MCF 10A (cell line): ENCODE measurements at regions not wholly inside any gene's neighbourhood (a gene's known extent, or its start where the extent isn't known, plus 50 kb on each side); places are given as distances from the start of the nearest gene placed in this dataset.
"Not testable (repeated sequence)": the region's sequence is repeated elsewhere in the genome, so short reads cannot be mapped to it uniquely, and the experiment has no call there.

Source experiments
- BruUV-seq: library from RNA; stranded (reverse); fragments of 400-500 nt; replicated peaks from 2 replicates; lab custom pipeline; 2021; lab: Mats Ljungman, UMichigan
- CTCF ChIA-PET: fragments of 300-600 bp; sonication (Branson Sonifier 250); formaldehyde crosslinking; extraction: SDS; loops from one replicate; lab custom pipeline; 2021; ENCODE audit warnings: antibody characterized with exemption, inconsistent platforms; lab: Yijun Ruan, JAX
- POLR2A ChIA-PET: fragments of 300-600, 350-650 bp; sonication (Branson Sonifier 250); formaldehyde crosslinking; extraction: SDS; loops from one replicate; lab custom pipeline; 2020; ENCODE audit warnings: antibody characterized with exemption, inconsistent platforms; lab: Yijun Ruan, JAX
- DNase-seq: peaks from one replicate; pipeline ENCODE4 v3.0.0-alpha.2; 2018; ENCODE audit not compliant: unreplicated experiment
- H3K27ac Mint-ChIP-seq: one replicate; pipeline ENCODE4 v1.8.0; 2022; ENCODE audit warnings: mild to moderate bottlenecking, low read depth, mixed read lengths; ENCODE audit not compliant: unreplicated experiment
- H3K27me3 Mint-ChIP-seq: one replicate; pipeline ENCODE4 v1.8.0; 2022; ENCODE audit warnings: mixed read lengths; ENCODE audit not compliant: insufficient read depth, unreplicated experiment
- H3K36me3 Mint-ChIP-seq: one replicate; pipeline ENCODE4 v1.8.0; 2022; ENCODE audit warnings: mild to moderate bottlenecking, moderate library complexity, mixed read lengths; ENCODE audit not compliant: insufficient read depth, unreplicated experiment
- H3K4me1 Mint-ChIP-seq: one replicate; pipeline ENCODE4 v1.8.0; 2022; ENCODE audit warnings: mixed read lengths; ENCODE audit not compliant: insufficient read depth, unreplicated experiment
- H3K4me3 Mint-ChIP-seq: one replicate; pipeline ENCODE4 v1.8.0; 2022; ENCODE audit warnings: mild to moderate bottlenecking, moderate library complexity, mixed read lengths; ENCODE audit not compliant: unreplicated experiment
- H3K9me3 Mint-ChIP-seq: one replicate; pipeline ENCODE4 v1.8.0; 2022; ENCODE audit warnings: mixed read lengths; ENCODE audit not compliant: unreplicated experiment
- CTCF ChIP-seq: fragments of 200-600 bp; IDR thresholded peaks from one replicate; pipeline ENCODE4 v1.8.0; 2022; ENCODE audit warnings: antibody characterized with exemption, mild to moderate bottlenecking; ENCODE audit not compliant: unreplicated experiment
- intact Hi-C: fragments of 100-400 bp; cut with micrococcal nuclease; formaldehyde crosslinking; loops from 2 replicates; pipeline ENCODE4 v1.14.1; 2022

- peaks cover 27% of the 10 kb centered on the region for H3K27me3 Mint-ChIP-seq
- no peaks in the 10 kb centered on the region for H3K4me1 Mint-ChIP-seq
- no peak overlapping the region for H3K4me3 Mint-ChIP-seq
- H3K9me3 Mint-ChIP-seq: no peaks in the 10 kb centered on the region
- POLR2A ChIA-PET: no interaction called here
- intact Hi-C loops: no loop called here
- no peak for TF ChIP-seq CTCF
- no peaks in the 10 kb centered on the region for H3K36me3 Mint-ChIP-seq
- DNase-seq: no peak
- no TSS peak for BruUV-seq
- no peak overlapping the region for H3K27ac Mint-ChIP-seq
- CTCF ChIA-PET: no interaction called here
Observed at GRCh38 chr14:106287506-106287905, 761.1 kb downstream of the TMEM121 start.

- Mint-ChIP-seq H3K4me1 (no peaks in the 10 kb centered on the region), H3K4me3 (no peak overlapping the region), H3K27ac (no peak overlapping the region), H3K9me3 (no peaks in the 10 kb centered on the region), H3K36me3 (no peaks in the 10 kb centered on the region), H3K27me3 (peaks cover 54% of the 10 kb centered on the region)
- DNase-seq: no peak
- TF ChIP-seq CTCF: no peak
- POLR2A ChIA-PET: no interaction called here
- intact Hi-C loops: no loop called here
- CTCF ChIA-PET: no interaction called here
- BruUV-seq: no TSS peak
Observed at GRCh38 chr14:106291626-106292025, 765.2 kb downstream of the TMEM121 start.

- intact Hi-C loops: no loop called here
- TF ChIP-seq CTCF: no peak
- Mint-ChIP-seq H3K36me3 (no peaks in the 10 kb centered on the region), H3K9me3 (peaks cover 12% of the 10 kb centered on the region), H3K4me1 (no peaks in the 10 kb centered on the region), H3K27ac (no peak overlapping the region), H3K4me3 (no peak overlapping the region), H3K27me3 (peaks cover 50% of the 10 kb centered on the region)
- DNase-seq: no peak
- POLR2A ChIA-PET: no interaction called here
- no TSS peak for BruUV-seq
- CTCF ChIA-PET: interaction anchor here (1.4 kb wide), 1 partner anchor 37 kb away, joined by 3 read pairs; no protein-coding TSS in a partner anchor
Observed at GRCh38 chr14:106294324-106294723, 767.9 kb downstream of the TMEM121 start.

DNA sequence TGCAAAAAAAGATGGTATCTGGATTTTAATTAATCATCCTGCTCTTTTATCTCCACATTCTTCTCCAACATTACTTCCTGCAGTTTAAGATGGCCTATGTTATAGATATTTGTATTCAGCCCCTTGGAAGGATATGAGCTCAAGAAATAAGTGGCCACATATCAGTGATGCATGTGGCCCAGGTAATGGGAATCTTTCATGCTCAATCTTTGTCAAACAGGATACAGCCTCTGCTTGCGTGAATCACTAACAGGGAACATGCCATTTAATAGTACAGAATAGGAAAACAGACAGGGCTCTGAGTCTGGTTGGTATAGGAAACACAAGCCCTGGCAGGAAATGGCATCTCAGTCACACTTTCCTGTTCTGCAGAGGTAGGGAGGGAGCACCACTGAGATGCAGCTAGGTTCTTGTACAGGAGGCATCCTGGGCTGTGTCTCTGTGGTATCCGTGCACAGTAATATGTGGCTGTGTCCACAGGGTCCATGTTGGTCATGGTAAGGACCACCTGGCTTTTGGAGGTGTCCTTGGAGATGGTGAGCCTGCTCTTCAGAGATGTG lies 774.6 kb downstream of the TMEM121 start:
- DNase-seq, H3K27ac Mint-ChIP-seq, H3K4me1 Mint-ChIP-seq, CTCF ChIA-PET, intact Hi-C loops, POLR2A ChIA-PET, H3K36me3 Mint-ChIP-seq, H3K4me3 Mint-ChIP-seq, BruUV-seq: not testable (repeated sequence)
- Mint-ChIP-seq H3K27me3 (peaks cover 29% of the 10 kb centered on the region), H3K9me3 (peaks cover 12% of the 10 kb centered on the region)

GRCh38 chr14:106301609-106302008 lies 775.2 kb downstream of the TMEM121 start:
- CTCF ChIA-PET, DNase-seq, H3K36me3 Mint-ChIP-seq, POLR2A ChIA-PET, BruUV-seq, H3K4me1 Mint-ChIP-seq, H3K4me3 Mint-ChIP-seq, H3K27ac Mint-ChIP-seq, intact Hi-C loops: not testable (repeated sequence)
- peaks cover 12% of the 10 kb centered on the region for H3K9me3 Mint-ChIP-seq
- H3K27me3 Mint-ChIP-seq: peaks cover 33% of the 10 kb centered on the region
